ENCODE measurements at regions not wholly inside any gene's neighbourhood (a gene's known extent, or its start where the extent isn't known, plus 50 kb on each side); places are given as distances from the start of the nearest gene placed in this dataset.

GRCh38 chr4:142960126-142960525 is 114.0 kb upstream of the INPP4B start:
- TF ChIP-seq TEAD4 (IDR thresholded peaks at IDR 0.05) (no peak), USF1 (IDR thresholded peaks at IDR 0.05) (no peak), RAD21 (IDR thresholded peaks at IDR 0.05; ENCODE audit: low read depth) (no peak), CEBPB (IDR thresholded peaks at IDR 0.05) (no peak)
